ENCODE measurements at regions not wholly inside any gene's neighbourhood (a gene's known extent, or its start where the extent isn't known, plus 50 kb on each side); places are given as distances from the start of the nearest gene placed in this dataset.

DNA sequence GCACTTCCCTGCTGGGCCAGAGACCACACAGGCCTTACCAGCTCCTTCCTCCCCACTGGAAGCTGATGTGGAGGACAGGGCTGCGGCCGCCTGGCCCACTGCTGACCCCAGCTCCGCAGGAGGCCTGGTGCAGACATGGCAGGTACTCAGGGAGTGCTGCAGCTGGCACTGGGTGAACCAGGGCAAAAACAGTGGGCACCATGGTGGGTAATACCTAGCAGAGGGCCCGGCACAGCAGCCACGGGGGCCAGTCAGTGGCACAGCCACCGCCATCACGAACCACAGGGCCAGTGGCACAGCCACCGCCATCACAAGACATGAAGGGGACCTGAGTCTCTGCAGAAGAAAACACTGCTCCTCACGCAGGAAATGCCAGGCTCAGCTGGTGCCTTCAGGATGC lies 152.6 kb upstream of the PPP2R2D start:
- DNase-seq (no peak), ATAC-seq (no peak)
- 82 to 83% methylated on average over 9 of the region's 9 CpGs for WGBS, 2 donors
- Histone ChIP-seq H3K27me3 (peaks cover 0 to 83% (median 67%) of the 10 kb centered on the region in 7 donors), H3K9me3 (no peaks in the 10 kb centered on the region), H3K27ac (no peak overlapping the region), H3K4me3 (no peak overlapping the region), H3K4me1 (no peaks in the 10 kb centered on the region), H3K36me3 (no peaks in the 10 kb centered on the region)
- intact Hi-C loops (cut with DNase I) = loop anchor here in 1 of 10 donors (5.0 kb wide), 1 partner anchor 981 kb away; no protein-coding TSS in a partner anchor
- TF ChIP-seq, protein P1, sequence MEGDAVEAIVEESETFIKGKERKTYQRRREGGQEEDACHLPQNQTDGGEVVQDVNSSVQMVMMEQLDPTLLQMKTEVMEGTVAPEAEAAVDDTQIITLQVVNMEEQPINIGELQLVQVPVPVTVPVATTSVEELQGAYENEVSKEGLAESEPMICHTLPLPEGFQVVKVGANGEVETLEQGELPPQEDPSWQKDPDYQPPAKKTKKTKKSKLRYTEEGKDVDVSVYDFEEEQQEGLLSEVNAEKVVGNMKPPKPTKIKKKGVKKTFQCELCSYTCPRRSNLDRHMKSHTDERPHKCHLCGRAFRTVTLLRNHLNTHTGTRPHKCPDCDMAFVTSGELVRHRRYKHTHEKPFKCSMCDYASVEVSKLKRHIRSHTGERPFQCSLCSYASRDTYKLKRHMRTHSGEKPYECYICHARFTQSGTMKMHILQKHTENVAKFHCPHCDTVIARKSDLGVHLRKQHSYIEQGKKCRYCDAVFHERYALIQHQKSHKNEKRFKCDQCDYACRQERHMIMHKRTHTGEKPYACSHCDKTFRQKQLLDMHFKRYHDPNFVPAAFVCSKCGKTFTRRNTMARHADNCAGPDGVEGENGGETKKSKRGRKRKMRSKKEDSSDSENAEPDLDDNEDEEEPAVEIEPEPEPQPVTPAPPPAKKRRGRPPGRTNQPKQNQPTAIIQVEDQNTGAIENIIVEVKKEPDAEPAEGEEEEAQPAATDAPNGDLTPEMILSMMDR (IDR thresholded peaks at IDR 0.05) = no peak

DNA sequence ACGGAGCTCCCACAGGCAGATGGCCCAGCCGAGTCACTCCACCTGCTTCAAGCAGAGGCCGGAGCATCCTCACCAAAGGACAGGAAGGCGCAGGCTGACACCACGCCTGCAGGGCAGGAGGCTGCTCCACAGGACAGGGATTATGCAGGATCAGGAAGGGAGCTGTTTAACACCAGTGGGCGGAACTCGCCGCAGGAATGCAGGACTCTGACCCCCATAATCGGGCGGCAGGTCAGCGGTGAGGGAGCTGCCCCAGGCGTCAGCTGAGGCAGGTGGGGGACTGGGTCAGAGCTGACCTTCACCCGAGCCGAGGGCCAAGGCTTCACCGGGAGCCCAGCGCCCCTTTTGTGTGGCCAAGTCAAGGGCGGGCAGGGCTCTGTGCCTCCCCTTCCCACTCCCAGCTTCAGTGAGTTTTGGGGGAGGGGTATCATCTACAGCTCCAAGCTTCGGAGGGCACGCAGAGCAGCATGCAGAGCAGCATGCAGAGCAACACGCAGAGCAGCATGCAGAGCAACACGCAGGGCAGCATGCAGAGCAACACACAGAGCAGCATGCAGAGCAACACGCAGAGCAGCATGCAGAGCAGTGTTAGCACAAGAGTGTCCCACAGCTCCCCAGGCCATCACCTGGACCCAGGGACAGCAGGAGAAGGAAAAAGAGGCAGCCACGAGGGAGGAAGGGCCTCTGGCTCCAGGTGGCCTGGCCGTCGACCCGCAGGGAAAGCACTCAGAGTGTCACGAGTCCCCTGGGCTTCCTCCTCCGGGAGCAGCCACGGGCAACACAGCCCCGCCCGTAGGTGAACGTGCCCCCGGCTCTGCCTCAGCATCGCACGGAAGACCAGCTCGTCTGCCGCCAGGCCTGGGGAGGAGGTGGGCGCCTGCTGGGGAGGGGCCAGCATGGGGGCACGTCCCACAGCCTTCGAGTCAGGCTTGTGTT lies 151.7 kb upstream of the PPP2R2D start:
- H3K27ac ChIP-seq = no peak overlapping the region
- no peaks in the 10 kb centered on the region for H3K4me1 ChIP-seq
- TF ChIP-seq, protein P1 (IDR thresholded peaks at IDR 0.05) = no peak
- 29 to 34% methylated on average over 39 to 40 of the region's 40 CpGs for WGBS, 2 donors
- H3K9me3 ChIP-seq = no peaks in the 10 kb centered on the region
- H3K36me3 ChIP-seq = no peaks in the 10 kb centered on the region
- intact Hi-C loops (cut with DNase I) = loop anchor here in 1 of 10 donors (5.0 kb wide), 1 partner anchor 982 kb away; no protein-coding TSS in a partner anchor
- ATAC-seq (no peak), DNase-seq (no peak)
- no peak overlapping the region for H3K4me3 ChIP-seq
- H3K27me3 ChIP-seq = peaks cover 0 to 77% (median 58%) of the 10 kb centered on the region in 7 donors

DNA sequence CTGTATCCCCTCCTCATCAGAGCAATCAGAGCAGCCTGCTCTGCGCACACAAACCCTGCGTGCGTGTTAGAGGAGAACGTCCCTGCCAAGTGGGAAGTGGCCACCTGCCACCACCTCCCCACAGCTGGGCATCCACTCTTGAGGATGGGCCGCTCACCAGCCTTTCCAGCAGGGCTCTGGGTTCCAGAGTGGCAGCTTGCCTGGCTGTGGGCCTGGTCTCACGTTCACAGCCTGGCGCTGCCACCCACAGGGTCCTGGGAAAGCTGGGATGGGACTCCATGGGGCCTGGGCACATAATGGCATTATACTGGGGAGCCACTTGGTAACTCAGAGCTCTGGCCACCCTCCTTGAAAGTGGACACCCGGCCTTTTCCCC lies 151.1 kb upstream of the PPP2R2D start:
- Histone ChIP-seq H3K27ac (no peak overlapping the region), H3K9me3 (no peaks in the 10 kb centered on the region), H3K27me3 (peaks cover 0 to 70% (median 53%) of the 10 kb centered on the region in 7 donors), H3K36me3 (no peaks in the 10 kb centered on the region), H3K4me3 (no peak overlapping the region), H3K4me1 (no peaks in the 10 kb centered on the region)
- ATAC-seq = peak in 1 of 8 donors; percentile 10
- intact Hi-C loops (cut with DNase I) = loop anchor here in 1 of 10 donors (5.0 kb wide), 1 partner anchor 982 kb away; no protein-coding TSS in a partner anchor
- WGBS, 2 donors = 79 to 85% methylated on average over 8 of the region's 8 CpGs
- no peak for DNase-seq
- TF ChIP-seq, protein P1 (IDR thresholded peaks at IDR 0.05) = no peak

DNA sequence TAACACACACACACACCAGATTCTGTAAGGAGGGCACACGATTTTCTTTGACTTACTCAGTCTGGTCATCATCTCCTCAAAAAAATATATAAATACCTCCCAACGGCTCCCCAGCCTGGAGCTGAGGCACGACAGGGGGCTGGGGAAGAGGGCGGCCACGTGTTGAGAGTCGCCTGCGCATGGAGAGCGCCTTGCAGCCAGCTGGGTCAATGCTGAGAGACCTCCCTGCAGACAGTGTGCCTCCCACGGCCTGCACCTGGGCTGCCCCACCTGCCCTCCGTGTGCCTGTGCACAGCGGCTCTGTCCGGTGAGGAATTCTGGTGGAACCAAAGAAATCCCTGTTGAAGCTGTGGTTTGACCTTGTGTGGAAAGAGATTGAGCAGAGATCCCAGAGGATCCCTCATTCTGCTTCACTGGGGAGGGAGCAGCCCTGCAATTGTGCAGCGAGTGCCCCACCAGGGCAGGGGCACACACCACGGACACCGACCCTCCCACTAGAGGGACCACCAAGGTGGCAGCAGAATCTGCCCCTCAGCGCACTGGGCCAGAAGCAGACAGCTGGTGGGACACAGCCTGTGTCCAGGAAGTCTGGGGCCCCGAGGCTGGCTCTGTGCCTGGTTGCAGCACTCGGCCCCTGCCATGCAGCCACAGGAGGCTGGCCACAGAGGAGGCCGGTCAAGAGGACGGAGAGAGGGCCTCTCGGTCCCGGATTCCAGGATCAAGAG lies 150.5 kb upstream of the PPP2R2D start:
- intact Hi-C loops (cut with DNase I) = no loop called here
- TF ChIP-seq, protein P1 (IDR thresholded peaks at IDR 0.05) = no peak
- H3K4me1 ChIP-seq = no peaks in the 10 kb centered on the region
- no peak overlapping the region for H3K4me3 ChIP-seq
- peaks cover 0 to 64% (median 53%) of the 10 kb centered on the region in 7 donors for H3K27me3 ChIP-seq
- no peaks in the 10 kb centered on the region for H3K36me3 ChIP-seq
- WGBS, 2 donors = 63 to 66% methylated on average over 21 to 22 of the region's 22 CpGs
- H3K27ac ChIP-seq = no peak overlapping the region
- H3K9me3 ChIP-seq = no peaks in the 10 kb centered on the region
- ATAC-seq = no peak
- DNase-seq = no peak

All from heart right ventricle (tissue), 16 donors.